GM12864 (cell line): ENCODE measurements at regions not wholly inside any gene's neighbourhood (a gene's known extent, or its start where the extent isn't known, plus 50 kb on each side); places are given as distances from the start of the nearest gene placed in this dataset.

Experiments used
- DNase-seq: peaks from one replicate; pipeline ENCODE4 v3.0.0-alpha.2; 2011; ENCODE audit warnings: low read depth
- H3K4me3 ChIP-seq: 2 replicates; pipeline ENCODE4 v1.5.1; 2011; ENCODE audit warnings: mild to moderate bottlenecking, low read depth, low read length, control low read depth
- TF ChIP-seq, protein P1 (sequence below): IDR thresholded peaks from 2 replicates; pipeline ENCODE4 v1.5.1; 2011; ENCODE audit warnings: low read depth, mild to moderate bottlenecking, moderate library complexity, low read length, control low read depth, inconsistent platforms; ENCODE audit errors: missing control alignments

GRCh38 chr2:225911019-225911418 is 511.5 kb downstream of the NYAP2 start:
- no peak overlapping the region for H3K4me3 ChIP-seq
- DNase-seq = no peak
- TF ChIP-seq, protein P1, sequence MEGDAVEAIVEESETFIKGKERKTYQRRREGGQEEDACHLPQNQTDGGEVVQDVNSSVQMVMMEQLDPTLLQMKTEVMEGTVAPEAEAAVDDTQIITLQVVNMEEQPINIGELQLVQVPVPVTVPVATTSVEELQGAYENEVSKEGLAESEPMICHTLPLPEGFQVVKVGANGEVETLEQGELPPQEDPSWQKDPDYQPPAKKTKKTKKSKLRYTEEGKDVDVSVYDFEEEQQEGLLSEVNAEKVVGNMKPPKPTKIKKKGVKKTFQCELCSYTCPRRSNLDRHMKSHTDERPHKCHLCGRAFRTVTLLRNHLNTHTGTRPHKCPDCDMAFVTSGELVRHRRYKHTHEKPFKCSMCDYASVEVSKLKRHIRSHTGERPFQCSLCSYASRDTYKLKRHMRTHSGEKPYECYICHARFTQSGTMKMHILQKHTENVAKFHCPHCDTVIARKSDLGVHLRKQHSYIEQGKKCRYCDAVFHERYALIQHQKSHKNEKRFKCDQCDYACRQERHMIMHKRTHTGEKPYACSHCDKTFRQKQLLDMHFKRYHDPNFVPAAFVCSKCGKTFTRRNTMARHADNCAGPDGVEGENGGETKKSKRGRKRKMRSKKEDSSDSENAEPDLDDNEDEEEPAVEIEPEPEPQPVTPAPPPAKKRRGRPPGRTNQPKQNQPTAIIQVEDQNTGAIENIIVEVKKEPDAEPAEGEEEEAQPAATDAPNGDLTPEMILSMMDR = no peak

DNA sequence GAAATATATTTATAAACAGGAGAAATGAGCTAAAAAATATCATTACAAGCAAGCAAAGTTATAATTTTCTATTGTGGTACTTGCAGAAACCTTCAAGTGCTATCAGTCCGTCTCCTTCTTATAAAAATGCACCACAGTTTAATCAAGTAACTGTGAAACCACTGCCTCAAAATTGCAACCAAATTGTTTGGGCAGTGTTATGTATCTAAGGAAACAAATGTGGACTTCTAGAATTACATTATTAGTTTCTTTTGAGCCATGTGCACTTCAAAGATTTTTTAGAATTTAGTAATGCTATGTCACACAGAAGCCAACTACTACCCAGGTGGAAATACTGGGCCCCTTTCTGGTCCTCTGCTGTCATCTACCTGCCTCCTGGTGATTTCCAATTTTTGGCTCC is 495.6 kb downstream of the NYAP2 start:
- H3K4me3 ChIP-seq = no peak overlapping the region
- TF ChIP-seq, protein P1 = no peak
- DNase-seq = no peak

- TF ChIP-seq, protein P1 = no peak
- DNase-seq = no peak
- H3K4me3 ChIP-seq = no peak overlapping the region
Observed at GRCh38 chr2:225894236-225894980, 494.9 kb downstream of the NYAP2 start.

DNA sequence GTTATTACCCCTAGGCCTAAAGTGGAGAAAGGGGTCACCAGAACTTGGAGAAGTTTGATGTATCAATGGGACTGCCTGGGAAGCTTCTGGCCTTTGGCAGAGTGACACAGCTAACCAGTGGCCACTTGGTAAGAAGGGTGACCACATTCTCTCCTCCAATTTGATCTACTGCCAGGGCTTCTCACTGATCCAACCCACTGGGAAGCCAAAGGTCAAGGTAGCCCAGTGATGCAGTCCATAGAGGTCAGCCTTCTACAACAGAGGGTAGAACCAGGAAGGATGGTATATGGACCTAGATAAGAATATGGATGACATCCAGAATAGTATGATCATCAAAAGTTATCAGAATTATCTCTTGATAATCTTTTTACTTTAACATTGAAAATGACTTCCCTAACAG is 493.6 kb downstream of the NYAP2 start:
- H3K4me3 ChIP-seq = no peak overlapping the region
- TF ChIP-seq, protein P1 = no peak
- no peak for DNase-seq

GRCh38 chr2:225891771-225892170 is 492.3 kb downstream of the NYAP2 start:
- TF ChIP-seq, protein P1 = no peak
- no peak overlapping the region for H3K4me3 ChIP-seq
- no peak for DNase-seq

GRCh38 chr2:225891013-225891412 is 491.5 kb downstream of the NYAP2 start:
- DNase-seq = no peak
- H3K4me3 ChIP-seq = no peak overlapping the region
- TF ChIP-seq, protein P1 = no peak

- no peak overlapping the region for H3K4me3 ChIP-seq
- DNase-seq = no peak
- TF ChIP-seq, protein P1 = peak; percentile 62
Observed at GRCh38 chr2:225889452-225889851, 489.9 kb downstream of the NYAP2 start.
